AG09319 (cell line): ENCODE measurements at regions not wholly inside any gene's neighbourhood (a gene's known extent, or its start where the extent isn't known, plus 50 kb on each side); places are given as distances from the start of the nearest gene placed in this dataset.
"Not testable (repeated sequence)": the region's sequence is repeated elsewhere in the genome, so short reads cannot be mapped to it uniquely, and the experiment has no call there.

Source experiments
- DNase-seq: peaks from one replicate; pipeline ENCODE4 v3.0.0-alpha.2; 2010; ENCODE audit warnings: low read depth; ENCODE audit errors: extremely low read depth
- CTCF ChIP-seq: IDR thresholded peaks from 2 replicates; pipeline ENCODE4 v1.5.1; 2011; ENCODE audit warnings: low read depth, mild to moderate bottlenecking, inconsistent platforms, low read length, moderate library complexity

- TF ChIP-seq CTCF, result no peak
- DNase-seq, result no peak
Measured at GRCh38 chr10:8404721-8405120, 350.2 kb downstream of the GATA3 start.

GRCh38 chr10:8405596-8405995 lies 351.1 kb downstream of the GATA3 start:
- no peak for DNase-seq
- no peak for TF ChIP-seq CTCF

GRCh38 chr10:8407501-8408021 lies 353.1 kb downstream of the GATA3 start:
- TF ChIP-seq CTCF, result no peak
- DNase-seq, result no peak

- TF ChIP-seq CTCF, result no peak
- DNase-seq, result no peak
Measured at GRCh38 chr10:8410506-8410905, 356.0 kb downstream of the GATA3 start.

GRCh38 chr10:8412541-8412940 lies 358.1 kb downstream of the GATA3 start:
- TF ChIP-seq CTCF, result no peak
- no peak for DNase-seq

- not testable (repeated sequence) for DNase-seq
Measured at GRCh38 chr10:8415029-8415428, 360.5 kb downstream of the GATA3 start.

- TF ChIP-seq CTCF, result no peak
Measured at GRCh38 chr10:8416192-8416701, 361.8 kb downstream of the GATA3 start.

GRCh38 chr10:8416760-8417159 lies 362.3 kb downstream of the GATA3 start:
- no peak for DNase-seq
- TF ChIP-seq CTCF, result no peak

More at GRCh38 chr10:8416192-8416701, 361.8 kb downstream of the GATA3 start:
- no peak for DNase-seq
